HG03025 (cell line): ENCODE measurements at regions not wholly inside any gene's neighbourhood (a gene's known extent, or its start where the extent isn't known, plus 50 kb on each side); places are given as distances from the start of the nearest gene placed in this dataset.
"Not testable (repeated sequence)": the region's sequence is repeated elsewhere in the genome, so short reads cannot be mapped to it uniquely, and the experiment has no call there.

Source experiments
- ATAC-seq: cut with Tn5 transposase; IDR thresholded peaks from one replicate; pipeline ENCODE4 v1.9.1; 2021; ENCODE audit warnings: mild to moderate bottlenecking, moderate library complexity; ENCODE audit not compliant: unreplicated experiment, low FRiP score

- no peak for ATAC-seq
Measured at GRCh38 chr20:4444404-4444803, 195.3 kb upstream of the ADRA1D start.

- ATAC-seq: no peak
Measured at GRCh38 chr20:4443016-4443415, 193.9 kb upstream of the ADRA1D start.

DNA sequence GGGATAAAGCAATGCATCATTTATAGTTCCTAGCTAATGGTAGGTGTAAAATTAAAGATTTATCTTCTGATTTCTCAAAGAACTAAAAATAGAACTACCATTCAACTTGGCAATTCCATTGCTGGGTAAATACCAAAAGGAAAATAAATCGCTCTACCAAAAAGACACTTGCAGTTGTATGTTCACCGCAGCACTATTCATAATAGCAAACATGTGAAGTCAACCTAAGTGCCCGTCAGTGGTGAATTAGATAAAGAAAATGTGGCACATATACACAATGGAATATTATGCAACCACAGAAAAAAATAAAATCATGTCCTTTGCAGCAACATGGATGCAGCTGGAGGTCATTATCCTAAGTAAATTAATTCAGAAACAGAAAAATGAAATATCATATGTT, 192.8 kb upstream of the ADRA1D start:
- ATAC-seq: no peak

- no peak for ATAC-seq
Measured at GRCh38 chr20:4441191-4441590, 192.1 kb upstream of the ADRA1D start.

GRCh38 chr20:4439461-4439860, 190.4 kb upstream of the ADRA1D start:
- ATAC-seq: no peak

DNA sequence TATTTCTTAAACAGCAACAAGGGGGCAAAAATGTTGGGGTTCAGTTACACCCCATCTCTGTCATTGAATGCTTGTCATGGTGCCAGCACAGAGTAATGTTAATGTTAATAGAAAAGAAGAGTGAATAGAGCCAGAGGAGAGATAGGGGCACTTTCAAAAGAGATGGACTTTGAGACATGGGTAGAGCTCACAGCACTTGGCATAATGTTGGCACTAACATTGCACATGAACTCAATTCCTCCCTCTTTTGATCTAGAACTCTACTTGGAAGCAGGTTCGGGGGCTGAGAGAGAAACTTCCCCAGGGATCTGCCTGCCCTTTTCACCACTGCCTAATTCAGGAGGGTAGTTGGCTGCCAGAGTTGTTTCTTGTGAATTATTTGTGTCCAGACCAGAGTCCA, 188.0 kb upstream of the ADRA1D start:
- ATAC-seq: no peak

DNA sequence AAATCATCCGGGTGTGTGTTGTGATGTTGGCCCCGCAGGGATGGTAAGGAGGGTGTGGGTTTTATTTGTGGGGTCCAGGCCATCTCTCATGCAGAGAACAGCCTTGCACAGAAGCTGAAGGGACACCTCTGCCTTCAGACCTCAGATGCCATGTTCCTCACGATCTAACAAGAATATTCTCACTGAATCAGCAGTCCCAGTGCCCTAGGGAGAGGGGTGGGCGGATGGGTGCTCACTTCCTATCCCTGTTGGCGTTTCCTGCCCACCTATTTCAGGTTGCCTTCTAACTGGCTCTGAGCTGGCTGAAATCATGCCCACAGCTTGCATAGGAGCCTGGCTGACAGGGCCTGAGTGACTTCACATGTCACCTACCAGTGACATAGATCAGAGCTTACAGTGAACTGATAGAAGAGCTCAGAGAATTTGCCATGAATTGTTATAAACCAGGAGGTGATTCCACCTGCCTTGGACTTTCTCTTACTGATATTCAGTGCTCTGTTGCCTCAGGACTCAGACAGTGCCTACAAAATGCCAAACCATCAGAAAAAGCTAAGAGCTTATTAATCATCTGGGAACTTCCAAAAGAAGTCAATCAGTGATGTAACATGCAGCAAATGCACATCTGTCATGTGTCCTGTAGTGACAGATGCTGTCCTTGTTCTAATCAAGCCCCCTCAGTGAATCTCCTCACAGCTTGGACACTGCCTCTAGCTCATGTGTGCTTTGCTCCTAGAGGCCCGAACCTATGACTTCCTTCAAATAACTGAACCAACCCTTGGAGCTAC, 186.8 kb upstream of the ADRA1D start:
- no peak for ATAC-seq

GRCh38 chr20:4435225-4435624, 186.1 kb upstream of the ADRA1D start:
- no peak for ATAC-seq

DNA sequence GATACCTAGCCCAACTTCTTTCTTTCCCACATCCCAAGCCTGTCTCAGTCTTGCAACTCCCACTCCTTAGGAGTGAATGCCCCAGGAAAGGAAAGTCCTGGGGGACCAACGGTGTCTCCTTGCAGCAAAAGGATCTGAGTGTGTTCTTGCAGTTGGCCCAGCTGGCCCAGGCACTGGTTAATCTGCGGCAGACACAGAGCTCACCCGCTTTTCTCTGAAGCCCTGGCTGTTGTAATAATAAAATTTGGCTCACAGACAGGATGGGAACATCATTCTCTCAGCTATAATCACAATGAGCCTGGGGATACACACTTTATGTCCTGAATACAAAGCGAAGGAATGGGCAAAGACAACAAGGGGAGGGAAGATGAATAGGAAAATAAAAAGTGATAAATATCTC, 185.6 kb upstream of the ADRA1D start:
- no peak for ATAC-seq

DNA sequence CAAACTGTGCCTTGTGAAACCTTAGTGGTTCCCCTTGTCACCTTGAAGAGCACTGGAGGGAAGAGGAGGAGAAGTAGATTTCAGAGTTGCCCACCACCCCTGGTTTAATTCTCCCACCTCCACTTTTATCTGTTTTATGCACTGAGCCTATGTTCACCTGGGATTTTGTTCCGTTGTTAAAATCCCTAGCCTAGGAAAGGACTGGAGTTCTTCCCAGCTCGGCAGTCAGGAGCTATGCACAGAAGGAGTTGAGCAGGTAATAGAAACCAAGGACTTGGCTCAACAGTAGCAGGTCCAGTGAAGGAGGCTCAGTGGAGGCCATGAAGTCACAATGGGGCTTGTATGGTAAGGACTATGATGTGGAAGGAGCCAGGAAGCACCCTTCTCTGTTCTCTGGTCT, 182.4 kb upstream of the ADRA1D start:
- no peak for ATAC-seq

GRCh38 chr20:4430826-4431225, 181.7 kb upstream of the ADRA1D start:
- ATAC-seq: not testable (repeated sequence)

GRCh38 chr20:4427940-4428586, 179.0 kb upstream of the ADRA1D start:
- no peak for ATAC-seq

GRCh38 chr20:4418141-4418540, 169.1 kb upstream of the ADRA1D start:
- no peak for ATAC-seq

DNA sequence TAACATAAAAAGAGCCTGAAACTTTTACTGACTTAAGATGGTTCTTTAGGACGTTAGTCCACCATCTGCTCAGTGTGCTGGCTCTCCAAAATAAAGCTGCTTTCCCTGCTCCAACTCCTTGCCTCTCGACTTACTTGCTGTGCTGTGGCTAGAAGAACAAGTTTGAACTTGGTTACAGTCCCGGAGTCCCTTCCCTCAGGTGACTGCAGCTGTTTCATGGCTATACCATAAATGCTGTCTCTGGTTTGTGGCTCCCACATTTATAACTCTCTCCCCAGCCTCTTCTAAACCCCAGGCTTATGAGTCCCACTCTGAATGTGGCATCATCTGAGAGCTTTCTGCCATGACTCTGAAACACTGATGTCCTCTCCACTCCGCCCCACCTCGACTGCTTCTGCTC, 166.2 kb upstream of the ADRA1D start:
- ATAC-seq: no peak

- ATAC-seq: no peak
Measured at GRCh38 chr20:4413314-4414049, 164.4 kb upstream of the ADRA1D start.

DNA sequence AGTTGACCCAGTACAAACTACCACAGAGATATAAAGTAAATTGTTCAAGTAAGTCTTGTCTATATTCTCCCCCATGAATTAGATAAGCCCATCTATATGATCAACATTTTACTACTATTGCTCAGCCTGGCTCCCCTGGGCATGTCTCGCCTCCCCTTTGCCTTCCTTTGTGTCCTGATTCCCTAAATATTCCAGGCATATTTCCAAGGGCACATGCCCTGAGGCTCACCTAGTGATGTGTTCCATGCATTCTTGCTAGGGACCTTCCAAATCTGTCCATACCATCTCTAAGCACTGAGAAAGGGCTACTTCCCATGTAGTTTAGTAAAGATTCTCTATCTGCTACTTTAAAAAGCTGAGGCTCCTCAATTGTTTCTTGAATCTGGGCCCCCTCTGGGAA, 163.1 kb upstream of the ADRA1D start:
- ATAC-seq: no peak

GRCh38 chr20:4411744-4412143, 162.7 kb upstream of the ADRA1D start:
- ATAC-seq: no peak

DNA sequence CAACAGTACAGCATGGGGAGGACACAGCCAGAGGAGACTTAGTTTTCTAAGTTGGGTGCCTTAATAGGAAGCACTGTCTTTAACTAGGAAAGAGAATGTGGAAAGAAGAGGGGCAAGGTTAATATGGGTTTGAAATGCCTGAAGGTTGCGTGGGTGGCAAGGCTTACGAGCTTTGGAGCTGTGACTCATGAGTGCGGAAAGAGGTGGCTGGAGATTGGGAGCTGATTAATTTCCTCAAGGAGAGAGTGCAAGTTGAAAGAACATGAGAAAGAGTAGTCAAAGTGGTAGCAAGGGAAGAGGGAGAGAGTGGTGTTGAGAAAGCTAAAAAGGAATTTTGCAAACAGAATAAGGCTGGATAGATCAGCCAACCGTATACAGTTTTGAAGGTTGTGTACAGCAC, 157.5 kb upstream of the ADRA1D start:
- ATAC-seq: no peak

DNA sequence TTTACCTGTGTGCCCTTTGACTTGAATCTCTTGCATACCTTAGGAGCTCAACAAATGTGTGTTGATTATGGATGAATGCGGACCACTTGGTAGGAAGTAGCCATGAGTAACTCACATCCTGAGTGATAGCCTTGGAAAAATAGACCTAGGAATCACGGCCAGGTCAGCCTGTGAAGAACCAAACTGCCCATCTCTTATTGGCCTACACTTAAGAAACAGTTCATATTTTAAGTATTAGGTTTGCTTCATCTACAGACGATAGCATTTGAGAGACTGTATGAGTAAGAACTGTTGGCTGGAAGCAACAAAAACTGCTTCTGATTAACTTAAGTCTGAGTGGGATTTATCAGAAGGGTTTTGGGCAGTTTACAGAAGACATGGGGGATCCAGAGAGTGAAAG, 152.5 kb upstream of the ADRA1D start:
- ATAC-seq: no peak

GRCh38 chr20:4384961-4385360, 135.9 kb upstream of the ADRA1D start:
- no peak for ATAC-seq

GRCh38 chr20:4383961-4384360, 134.9 kb upstream of the ADRA1D start:
- ATAC-seq: no peak

- ATAC-seq: no peak
Measured at GRCh38 chr20:4375881-4376280, 126.8 kb upstream of the ADRA1D start.
